ENCODE measurements at regions not wholly inside any gene's neighbourhood (a gene's known extent, or its start where the extent isn't known, plus 50 kb on each side); places are given as distances from the start of the nearest gene placed in this dataset.
"Not testable (repeated sequence)": the region's sequence is repeated elsewhere in the genome, so short reads cannot be mapped to it uniquely, and the experiment has no call there.

- TF ChIP-seq ZNF138 (tag by site-specific recombination; IDR thresholded peaks at IDR 0.05; ENCODE audit: borderline replicate concordance) (no peak), ZNF24 (tag by site-specific recombination; IDR thresholded peaks at IDR 0.05) (no peak)
Observed at GRCh38 chr7:115289971-115290370, 368.1 kb downstream of the MDFIC start (continued).

GRCh38 chr7:115276791-115277190, 354.9 kb downstream of the MDFIC start:
- Histone ChIP-seq H3K36me3 (ENCODE audit: control insufficient read depth in 2 of 2, insufficient read depth in 1 of 2, low read length in 2 of 2) (no peaks in the 10 kb centered on the region), H3K4me1 (ENCODE audit: control insufficient read depth, insufficient read depth, low read length) (no peaks in the 10 kb centered on the region), H3K4me3 (ENCODE audit: low read depth, low read length) (no peak overlapping the region), H3K9me3 (ENCODE audit: control insufficient read depth, insufficient read depth, low read depth, low read length) (no peaks in the 10 kb centered on the region), H3K27ac (ENCODE audit: extremely low read depth, low read depth, low read length) (no peak overlapping the region)
- TF ChIP-seq ZNF704 (tag by site-specific recombination; IDR thresholded peaks at IDR 0.05) (no peak), ZBTB7A (tag by site-specific recombination; IDR thresholded peaks at IDR 0.05; ENCODE audit: low read depth) (no peak), IKZF3 (tag by site-specific recombination; IDR thresholded peaks at IDR 0.05) (no peak), ZNF639 (tag by site-specific recombination; IDR thresholded peaks at IDR 0.05) (no peak), MZF1 (tag by site-specific recombination; IDR thresholded peaks at IDR 0.05; ENCODE audit: borderline replicate concordance) (no peak), REPIN1 (tag by site-specific recombination; IDR thresholded peaks at IDR 0.05; ENCODE audit: low read depth) (no peak), ZNF473 (tag by site-specific recombination; IDR thresholded peaks at IDR 0.05) (no peak), PATZ1 (tag by site-specific recombination; IDR thresholded peaks at IDR 0.05) (no peak), OVOL3 (tag by site-specific recombination; IDR thresholded peaks at IDR 0.05) (no peak), ZSCAN18 (tag by site-specific recombination; IDR thresholded peaks at IDR 0.05) (no peak), ZNF791 (tag by site-specific recombination; IDR thresholded peaks at IDR 0.05) (no peak), GLI4 (tag by site-specific recombination; IDR thresholded peaks at IDR 0.05) (no peak), ZNF133 (tag by site-specific recombination; IDR thresholded peaks at IDR 0.05) (no peak), ZNF768 (tag by site-specific recombination; IDR thresholded peaks at IDR 0.05) (no peak), ZNF341 (tag by site-specific recombination; IDR thresholded peaks at IDR 0.05; ENCODE audit: low read depth) (no peak), ZNF394 (tag by site-specific recombination; IDR thresholded peaks at IDR 0.05; ENCODE audit: borderline replicate concordance) (no peak), ZNF785 (tag by site-specific recombination; IDR thresholded peaks at IDR 0.05) (no peak), ZNF560 (tag by site-specific recombination; IDR thresholded peaks at IDR 0.05; ENCODE audit: borderline replicate concordance) (no peak)
- CTCF ChIA-PET: no interaction called here
- POLR2A ChIA-PET: no interaction called here

GRCh38 chr7:115273855-115274254, 352.0 kb downstream of the MDFIC start:
- H3K9me3 ChIP-seq (ENCODE audit: control insufficient read depth, insufficient read depth, low read depth, low read length); H3K27ac ChIP-seq (ENCODE audit: extremely low read depth, low read depth, low read length); H3K36me3 ChIP-seq (ENCODE audit: control insufficient read depth in 2 of 2, insufficient read depth in 1 of 2, low read length in 2 of 2); CTCF ChIA-PET; H3K4me3 ChIP-seq (ENCODE audit: low read depth, low read length); POLR2A ChIA-PET; H3K4me1 ChIP-seq (ENCODE audit: control insufficient read depth, insufficient read depth, low read length): not testable (repeated sequence)
